Femur (tissue), 1 donor: ENCODE measurements at regions not wholly inside any gene's neighbourhood (a gene's known extent, or its start where the extent isn't known, plus 50 kb on each side); places are given as distances from the start of the nearest gene placed in this dataset.
"Not testable (repeated sequence)": the region's sequence is repeated elsewhere in the genome, so short reads cannot be mapped to it uniquely, and the experiment has no call there.

Source experiments
- DNase-seq: peaks from one replicate; pipeline ENCODE4 v3.0.0-alpha.2; 2017

DNA sequence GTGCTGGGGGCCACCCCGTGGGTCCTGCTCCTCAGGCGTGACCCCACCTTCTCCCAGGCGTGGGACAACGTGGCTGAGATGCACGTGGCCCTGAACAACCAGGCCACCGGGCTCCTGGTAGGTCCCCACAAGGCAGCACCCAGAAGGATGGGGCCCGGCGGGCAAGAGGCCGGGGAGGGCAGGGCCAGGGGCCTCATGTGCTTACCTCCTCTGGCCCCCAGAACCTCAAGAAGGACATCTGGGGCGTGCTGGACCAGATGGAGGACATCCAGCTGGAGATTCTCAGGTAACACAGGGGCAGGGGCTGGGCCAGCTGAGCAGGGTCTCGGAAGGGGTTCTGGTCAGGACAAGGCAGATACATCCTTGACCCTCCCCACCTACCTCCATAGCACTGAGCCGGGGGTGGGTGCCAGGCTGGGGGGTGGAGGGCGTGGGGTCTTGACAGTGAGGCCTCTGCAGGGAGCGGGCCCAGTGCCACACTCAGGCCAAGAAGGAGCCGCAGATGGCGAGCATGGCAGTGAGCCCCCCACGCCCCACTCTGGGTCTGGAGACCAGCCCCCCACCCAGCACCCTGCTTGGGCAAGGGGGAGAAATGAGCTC lies 186.3 kb downstream of the IGLL1 start:
- DNase-seq = no peak

DNA sequence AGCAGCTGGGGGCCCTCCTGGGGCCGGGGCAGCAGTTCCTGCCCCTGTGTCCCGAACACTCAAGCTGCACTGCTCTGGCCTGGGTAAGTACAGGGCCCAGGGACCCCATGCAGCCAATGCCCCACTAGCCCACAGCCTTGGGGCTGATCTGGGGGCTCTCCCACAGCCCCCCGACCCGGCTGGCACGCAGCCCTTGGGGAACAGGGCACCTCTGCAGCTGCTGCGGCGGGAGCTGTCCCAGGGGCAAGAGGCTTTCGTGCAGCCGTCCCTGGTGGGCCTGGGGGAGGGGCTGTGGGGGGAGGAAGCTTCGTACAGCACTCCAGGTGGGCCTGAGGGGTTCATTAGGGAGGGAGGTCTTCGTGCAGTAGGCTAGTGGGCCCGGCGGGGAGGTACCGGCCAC lies 186.9 kb downstream of the IGLL1 start:
- DNase-seq = not testable (repeated sequence)

DNA sequence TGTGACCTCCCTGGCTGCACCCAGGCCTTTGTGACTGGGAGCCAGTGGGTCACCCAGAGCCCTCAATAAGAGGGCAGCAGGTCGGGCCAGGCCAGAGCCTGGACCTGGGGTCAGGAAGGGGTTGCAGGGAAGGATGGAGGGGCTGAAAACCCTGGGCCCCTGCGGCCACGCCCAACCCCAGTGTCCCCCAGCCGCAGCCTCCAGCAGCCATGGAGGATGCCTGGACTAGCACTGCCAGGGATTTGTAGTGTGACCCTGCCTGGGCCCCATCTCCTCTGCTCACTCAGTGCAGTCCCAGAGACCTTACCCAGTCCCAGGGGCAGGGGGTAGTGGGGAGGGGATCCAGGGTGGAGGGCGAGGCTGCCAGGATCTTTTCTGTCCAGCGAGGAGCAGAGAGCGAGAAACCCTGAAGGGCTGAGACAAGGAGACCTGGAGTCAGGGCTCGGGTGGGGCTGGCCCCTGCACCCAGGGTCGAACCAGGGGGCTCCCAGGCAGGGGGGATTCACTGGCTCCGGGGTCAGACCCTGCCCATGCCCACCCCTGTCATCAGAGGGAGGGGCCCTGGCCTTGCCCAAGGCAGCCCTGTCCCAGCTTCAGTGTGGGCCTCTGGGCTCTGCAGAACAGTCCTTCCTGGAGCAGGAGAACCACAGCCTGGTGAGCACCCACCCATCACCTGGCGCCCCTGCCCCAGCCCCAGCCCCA lies 187.5 kb downstream of the IGLL1 start:
- no peak for DNase-seq

- no peak for DNase-seq
Observed at GRCh38 chr22:23391022-23391421, 189.1 kb downstream of the IGLL1 start.

GRCh38 chr22:23389271-23390071 lies 190.6 kb downstream of the IGLL1 start:
- DNase-seq = no peak

DNA sequence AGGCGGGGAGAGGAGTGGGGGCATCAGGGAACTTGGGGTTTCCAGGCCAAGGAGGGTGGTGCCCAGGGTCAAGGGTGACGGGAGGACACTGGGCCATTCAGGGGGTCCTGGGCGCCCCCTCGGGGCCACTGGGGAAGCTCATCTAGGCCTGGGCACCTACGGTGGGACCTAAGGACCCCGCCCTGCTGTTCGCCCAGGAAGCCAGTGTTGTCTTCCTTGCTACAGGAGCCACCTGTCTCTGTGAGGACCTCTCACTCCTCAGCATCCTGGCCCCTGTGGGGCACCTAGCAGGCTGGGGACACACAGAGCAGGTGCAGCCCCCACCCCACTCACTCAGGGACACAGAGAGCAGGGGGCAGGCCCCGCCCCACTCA lies 191.6 kb downstream of the IGLL1 start:
- DNase-seq = no peak

- DNase-seq = no peak
Observed at GRCh38 chr22:23387827-23388516, 192.1 kb downstream of the IGLL1 start.

DNA sequence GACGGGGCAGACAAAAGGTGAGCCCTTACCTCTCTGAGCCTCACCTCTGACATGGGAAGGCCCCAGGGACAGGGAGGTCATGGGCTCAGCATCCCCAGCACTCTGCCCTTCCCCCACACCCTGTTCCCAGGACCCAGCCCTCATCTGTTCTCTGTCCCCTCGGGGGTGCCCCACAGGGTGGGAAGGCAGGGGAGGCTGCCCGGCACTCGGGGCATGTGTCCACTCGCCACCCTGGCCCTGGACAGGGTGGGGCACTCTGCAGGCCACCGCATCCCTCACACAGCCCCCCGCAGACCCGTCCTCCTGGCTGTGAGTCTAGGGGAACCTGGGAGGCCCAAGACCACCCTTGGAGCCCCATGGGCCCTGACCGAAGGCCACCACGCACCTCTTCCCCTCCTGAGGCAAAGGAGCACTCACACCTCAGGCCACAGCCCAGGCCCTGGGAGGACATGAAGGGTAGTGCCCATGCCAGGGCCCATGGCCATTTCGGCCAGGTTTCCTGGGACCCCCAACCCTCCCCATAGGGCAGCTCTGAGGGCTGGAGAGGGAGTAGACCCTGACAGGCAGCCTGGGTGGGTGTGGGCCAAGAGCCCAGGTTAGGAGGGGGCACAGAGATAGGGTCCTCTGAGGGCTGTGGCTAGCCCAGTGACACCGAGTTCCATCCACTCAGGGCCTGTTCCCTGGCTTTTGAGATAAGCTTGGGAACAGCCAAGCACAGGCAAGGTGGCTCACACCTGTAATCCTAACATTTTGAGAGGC lies 193.1 kb downstream of the IGLL1 start:
- DNase-seq = no peak

DNA sequence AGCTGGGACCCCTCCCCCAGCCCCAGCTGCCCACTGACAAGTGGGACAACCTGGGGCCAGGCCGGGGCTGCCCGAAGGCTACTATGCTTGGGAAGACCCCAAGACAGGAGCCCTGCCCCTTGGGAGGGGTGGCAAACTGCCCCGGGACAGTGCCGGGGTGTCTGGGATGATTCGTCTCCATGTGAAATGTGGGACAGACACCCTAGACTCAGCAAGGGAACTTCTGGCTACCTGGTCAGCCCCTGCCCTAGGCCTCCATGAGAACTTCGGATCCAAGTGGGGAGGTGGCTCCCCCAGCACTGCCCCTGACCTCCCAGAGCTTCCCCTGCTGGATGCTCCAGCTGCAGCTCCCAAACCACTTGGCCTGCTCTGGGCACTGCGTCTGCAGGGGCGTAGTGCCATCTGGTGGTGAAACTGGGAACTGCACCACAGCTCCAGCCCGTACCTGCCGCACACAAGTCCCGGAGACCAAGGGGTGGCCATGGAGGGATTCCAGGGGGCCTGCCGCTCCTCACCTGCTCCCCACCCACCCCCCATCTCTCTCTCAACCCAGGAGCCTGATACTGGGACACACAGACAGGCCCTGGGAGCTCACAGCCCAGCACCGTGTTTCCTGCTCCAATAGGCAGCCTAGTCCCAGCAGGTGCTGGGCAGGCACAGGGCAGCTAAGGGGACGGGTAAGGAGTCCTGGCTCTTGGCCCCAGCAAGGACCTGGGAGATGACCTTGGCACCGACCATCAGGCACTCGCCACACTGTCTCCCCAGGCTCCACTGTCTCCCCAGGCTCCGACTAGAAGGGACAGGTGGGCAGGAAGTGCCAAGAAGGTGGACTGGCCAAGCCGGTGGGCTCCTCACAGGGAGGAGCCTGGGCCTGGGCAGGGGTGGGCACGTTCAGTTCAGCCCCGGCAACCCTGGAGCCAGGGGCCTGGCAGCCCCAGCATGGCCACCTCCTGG lies 194.1 kb downstream of the IGLL1 start:
- DNase-seq = peak; percentile 89

DNA sequence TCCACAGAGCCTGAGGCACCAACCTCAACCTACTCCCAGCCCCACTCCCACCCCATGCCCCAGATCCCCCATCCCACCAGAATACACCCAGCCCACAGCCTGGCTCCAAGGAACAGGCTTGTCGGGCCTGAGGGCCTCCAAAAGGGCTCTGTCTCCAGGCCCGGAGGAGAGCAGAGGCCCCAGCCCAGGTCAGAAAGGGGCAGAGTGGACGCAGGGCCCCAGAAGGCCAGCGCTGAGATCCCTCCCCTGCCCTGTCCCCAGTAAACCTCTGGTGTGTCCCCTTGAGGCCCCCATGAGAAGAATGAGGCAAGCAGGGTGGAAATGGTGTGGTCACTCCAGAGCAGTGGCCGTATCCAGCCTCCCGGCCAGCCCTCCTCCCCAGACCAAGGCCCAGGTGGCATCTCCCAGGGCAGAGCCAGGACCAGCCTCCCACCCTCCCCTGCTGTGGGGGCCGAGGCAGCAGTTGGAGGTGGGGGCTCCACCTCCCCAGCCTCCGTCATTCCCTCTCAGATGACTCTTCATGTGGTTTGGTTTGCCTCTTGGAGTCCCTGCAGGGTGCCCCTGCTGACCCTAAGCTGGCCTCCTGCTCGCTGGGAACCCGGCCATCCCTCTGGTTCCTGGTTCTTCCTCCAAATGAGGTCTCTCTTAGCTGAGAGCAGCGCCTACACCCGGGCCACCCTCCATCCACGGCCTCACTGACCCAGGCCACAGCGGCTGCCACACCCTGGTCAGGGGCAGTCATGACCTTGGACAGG lies 195.0 kb downstream of the IGLL1 start:
- no peak for DNase-seq

GRCh38 chr22:23384431-23384830 lies 195.7 kb downstream of the IGLL1 start:
- DNase-seq = no peak

- peak; percentile 75 for DNase-seq
Observed at GRCh38 chr22:23383491-23384361, 196.4 kb downstream of the IGLL1 start.

- no peak for DNase-seq
Observed at GRCh38 chr22:23382428-23383218, 197.5 kb downstream of the IGLL1 start.

DNA sequence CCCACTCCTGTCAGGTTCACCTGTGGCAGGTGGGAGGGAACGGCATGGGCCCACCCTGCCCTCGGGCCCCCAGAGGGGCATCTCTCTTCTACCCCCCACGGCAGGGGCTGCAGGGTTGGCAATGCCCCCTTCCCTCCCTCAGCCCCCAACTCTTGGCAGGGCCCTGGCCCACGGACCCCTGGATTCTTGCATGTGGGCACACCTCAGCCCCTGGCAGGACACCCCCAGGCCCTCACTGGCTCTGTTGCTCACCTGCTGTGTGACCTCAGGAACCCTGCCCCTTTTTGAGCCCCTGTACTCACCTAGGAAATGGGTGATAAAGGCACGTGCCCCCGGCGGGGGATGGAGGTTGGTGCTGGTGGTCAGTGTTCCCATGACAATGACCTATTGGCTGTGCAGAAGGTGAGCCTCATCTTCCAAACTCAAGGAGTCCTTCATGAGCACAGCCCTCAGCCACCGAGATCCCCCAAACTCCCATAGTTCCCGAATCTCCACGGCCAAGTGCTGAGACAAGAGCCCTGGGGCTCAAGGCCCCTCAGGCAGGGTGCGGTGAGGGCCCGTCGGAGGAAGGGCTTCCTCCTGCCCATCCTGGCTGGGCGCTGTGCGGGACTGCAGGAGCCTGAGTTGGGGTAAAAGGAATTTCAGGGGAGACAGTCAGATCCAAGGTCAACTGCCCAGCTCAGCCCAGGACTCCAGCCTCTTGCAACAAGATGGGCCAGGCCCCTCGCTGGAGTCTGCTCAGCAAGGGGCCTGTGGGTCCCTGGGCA lies 198.2 kb downstream of the IGLL1 start:
- no peak for DNase-seq

GRCh38 chr22:23380911-23381310 lies 199.2 kb downstream of the IGLL1 start:
- DNase-seq = no peak

DNA sequence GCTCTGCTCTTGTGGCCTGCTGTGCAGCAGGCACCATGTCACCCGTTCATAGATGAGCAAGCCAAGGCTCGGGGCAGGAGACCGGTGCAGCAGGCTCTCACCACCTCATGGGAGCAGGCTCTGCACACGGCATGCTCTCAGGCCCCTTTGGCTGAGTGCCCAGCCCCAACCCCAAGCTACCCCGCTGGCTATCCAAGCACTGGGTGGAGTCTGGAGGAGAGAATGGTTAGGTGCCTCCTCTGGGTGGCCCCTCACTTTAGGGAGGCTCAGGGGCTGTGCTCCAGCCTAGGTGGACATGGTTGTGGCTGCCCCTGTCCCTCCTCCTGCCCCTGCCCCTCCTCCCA lies 199.9 kb downstream of the IGLL1 start:
- DNase-seq = no peak

DNA sequence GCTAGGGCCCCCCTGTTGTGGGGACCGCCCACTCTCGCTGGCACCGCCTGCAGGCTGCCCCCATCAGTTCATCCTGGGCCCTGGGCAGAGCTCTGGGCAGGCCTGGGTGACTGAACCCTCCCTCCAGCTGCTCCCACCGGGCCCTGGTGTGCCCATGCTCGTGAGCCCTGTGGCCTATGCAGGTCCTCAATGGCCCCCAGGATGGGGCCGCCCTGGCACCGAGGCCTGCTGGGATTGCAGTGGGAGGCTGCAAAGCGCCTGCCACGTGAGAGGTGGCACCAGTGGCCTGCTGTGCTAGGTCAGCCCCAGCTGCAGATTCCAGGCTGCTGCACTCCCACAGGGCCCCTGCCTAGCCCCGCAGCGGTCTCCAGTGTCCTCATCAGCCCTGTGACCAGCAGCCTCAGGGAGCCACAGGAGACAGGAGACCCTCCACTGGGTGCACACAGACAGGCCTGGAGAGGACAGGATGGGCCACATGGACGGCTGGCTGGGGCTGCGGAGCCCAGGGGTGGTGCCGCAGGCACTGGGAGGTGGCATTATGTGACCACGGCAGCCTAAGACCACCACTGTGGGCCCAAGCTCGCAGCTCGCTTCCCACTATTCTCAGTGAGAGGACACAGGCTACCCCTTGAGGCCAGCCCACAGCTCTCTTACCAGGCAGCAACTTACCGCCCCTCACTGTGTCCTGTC lies 199.4 kb downstream of the BCR start:
- DNase-seq = not testable (repeated sequence)
